Astrocyte (in vitro differentiated cells and primary cell): ENCODE measurements at regions not wholly inside any gene's neighbourhood (a gene's known extent, or its start where the extent isn't known, plus 50 kb on each side); places are given as distances from the start of the nearest gene placed in this dataset.

Source experiments
- DNase-seq: peaks from one replicate; pipeline ENCODE4 v3.0.0-alpha.2; 2010; ENCODE audit warnings: low read depth
- FAIRE-seq: peaks from 2 replicates; lab custom pipeline; 2011; peaks lifted over from hg19 to GRCh38; lab: Jason Lieb, UNC
- H2AFZ ChIP-seq: 2 replicates; pipeline ENCODE4 v1.6.0; 2012; ENCODE audit warnings: low read depth, low read length, inconsistent platforms
- H3K27ac ChIP-seq: 2 replicates; pipeline ENCODE4 v1.5.1; 2011; ENCODE audit warnings: low read depth, low read length, inconsistent platforms
- H3K27me3 ChIP-seq: 2 replicates; pipeline ENCODE4 v1.6.0; 2011; ENCODE audit warnings: low read length, inconsistent platforms; ENCODE audit not compliant: insufficient read depth
- H3K36me3 ChIP-seq: 2 replicates; pipeline ENCODE4 v1.5.1; 2011; ENCODE audit warnings: low read length, inconsistent platforms; ENCODE audit not compliant: insufficient read depth
- H3K4me1 ChIP-seq: 2 replicates; pipeline ENCODE4 v1.5.1; 2011; ENCODE audit warnings: low read length, inconsistent platforms; ENCODE audit not compliant: insufficient read depth
- H3K4me2 ChIP-seq: 2 replicates; pipeline ENCODE4 v1.6.0; 2012; ENCODE audit warnings: low read length, inconsistent platforms
- H3K4me3 ChIP-seq: 2 replicates; pipeline ENCODE4 v1.5.1; 2011; ENCODE audit warnings: low read depth, mild to moderate bottlenecking, low read length, inconsistent platforms; ENCODE audit not compliant: insufficient read depth
- H3K79me2 ChIP-seq: 2 replicates; pipeline ENCODE4 v1.6.0; 2012; ENCODE audit warnings: mild to moderate bottlenecking, low read length, inconsistent platforms; ENCODE audit not compliant: insufficient read depth
- H3K9ac ChIP-seq: 2 replicates; pipeline ENCODE4 v1.6.0; 2012; ENCODE audit warnings: mild to moderate bottlenecking, low read length, inconsistent platforms
- H3K9me3 ChIP-seq: 2 replicates; pipeline ENCODE4 v1.5.1; 2012; ENCODE audit warnings: low read depth, mild to moderate bottlenecking, low read length, inconsistent platforms; ENCODE audit not compliant: insufficient read depth
- H4K20me1 ChIP-seq: 2 replicates; pipeline ENCODE4 v1.6.0; 2012; ENCODE audit warnings: low read length, inconsistent platforms; ENCODE audit not compliant: insufficient read depth
- H3K27ac Mint-ChIP-seq: one replicate; pipeline ENCODE4 v1.8.0; 2021; ENCODE audit warnings: mild to moderate bottlenecking, mixed read lengths; ENCODE audit not compliant: unreplicated experiment
- H3K27me3 Mint-ChIP-seq: one replicate; pipeline ENCODE4 v1.8.0; 2021; ENCODE audit warnings: low read depth, mixed read lengths; ENCODE audit not compliant: unreplicated experiment
- H3K36me3 Mint-ChIP-seq: one replicate; pipeline ENCODE4 v1.8.0; 2021; ENCODE audit warnings: low read depth, mixed read lengths; ENCODE audit not compliant: unreplicated experiment
- H3K4me1 Mint-ChIP-seq: one replicate; pipeline ENCODE4 v1.8.0; 2021; ENCODE audit warnings: low read depth, mixed read lengths; ENCODE audit not compliant: unreplicated experiment
- H3K4me3 Mint-ChIP-seq: one replicate; pipeline ENCODE4 v1.8.0; 2021; ENCODE audit warnings: mild to moderate bottlenecking, moderate library complexity, mixed read lengths; ENCODE audit not compliant: unreplicated experiment
- H3K9me3 Mint-ChIP-seq: one replicate; pipeline ENCODE4 v1.8.0; 2021; ENCODE audit warnings: mild to moderate bottlenecking, mixed read lengths; ENCODE audit not compliant: unreplicated experiment
- EZH2 ChIP-seq: IDR thresholded peaks from 2 replicates; pipeline ENCODE4 v1.6.1; 2012; ENCODE audit warnings: mild to moderate bottlenecking, low read length, inconsistent platforms; ENCODE audit not compliant: insufficient read depth
- TF ChIP-seq, protein P1 (sequence below): IDR thresholded peaks from 2 replicates; pipeline ENCODE4 v1.5.1; 2011; ENCODE audit warnings: low read depth, mild to moderate bottlenecking, inconsistent platforms, low read length, moderate library complexity; ENCODE audit not compliant: insufficient read depth

DNA sequence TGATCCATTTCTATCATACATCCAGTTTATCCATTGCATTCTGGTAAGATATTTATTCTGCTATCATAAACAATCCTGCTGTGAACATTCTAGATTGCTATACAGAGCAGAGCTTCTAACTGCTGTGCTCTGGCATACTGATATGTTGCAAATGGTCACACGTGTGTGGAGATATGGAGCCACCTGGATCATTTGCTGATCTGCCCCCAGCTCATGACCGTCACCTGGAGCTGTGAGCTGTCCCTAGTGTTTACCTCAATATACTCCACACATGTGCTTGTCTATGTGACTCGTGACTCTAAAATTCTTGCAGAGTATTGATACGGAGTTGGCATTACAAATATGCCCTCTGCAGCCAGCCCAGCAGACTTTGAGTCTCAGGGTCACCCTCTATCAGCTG, 164.5 kb upstream of the ZFHX3 start:
- peaks cover 4% of the 10 kb centered on the region for H3K9me3 Mint-ChIP-seq
- H3K4me3 Mint-ChIP-seq: no peak overlapping the region
- no peaks in the 10 kb centered on the region for H3K27me3 Mint-ChIP-seq
- H3K4me1 Mint-ChIP-seq: peaks cover 3% of the 10 kb centered on the region
- Histone ChIP-seq H3K36me3 (no peaks in the 10 kb centered on the region), H3K79me2 (no peaks in the 10 kb centered on the region), H3K9ac (no peak overlapping the region), H3K4me2 (no peak overlapping the region), H3K27me3 (no peaks in the 10 kb centered on the region), H3K9me3 (no peaks in the 10 kb centered on the region), H2AFZ (no peak overlapping the region), H3K4me3 (no peak overlapping the region), H3K4me1 (peaks cover 18% of the 10 kb centered on the region), H4K20me1 (no peaks in the 10 kb centered on the region), H3K27ac (no peak overlapping the region)
- no peak overlapping the region for H3K27ac Mint-ChIP-seq
- FAIRE-seq (no peak), DNase-seq (no peak)
- TF ChIP-seq EZH2: no peak
- TF ChIP-seq, protein P1, sequence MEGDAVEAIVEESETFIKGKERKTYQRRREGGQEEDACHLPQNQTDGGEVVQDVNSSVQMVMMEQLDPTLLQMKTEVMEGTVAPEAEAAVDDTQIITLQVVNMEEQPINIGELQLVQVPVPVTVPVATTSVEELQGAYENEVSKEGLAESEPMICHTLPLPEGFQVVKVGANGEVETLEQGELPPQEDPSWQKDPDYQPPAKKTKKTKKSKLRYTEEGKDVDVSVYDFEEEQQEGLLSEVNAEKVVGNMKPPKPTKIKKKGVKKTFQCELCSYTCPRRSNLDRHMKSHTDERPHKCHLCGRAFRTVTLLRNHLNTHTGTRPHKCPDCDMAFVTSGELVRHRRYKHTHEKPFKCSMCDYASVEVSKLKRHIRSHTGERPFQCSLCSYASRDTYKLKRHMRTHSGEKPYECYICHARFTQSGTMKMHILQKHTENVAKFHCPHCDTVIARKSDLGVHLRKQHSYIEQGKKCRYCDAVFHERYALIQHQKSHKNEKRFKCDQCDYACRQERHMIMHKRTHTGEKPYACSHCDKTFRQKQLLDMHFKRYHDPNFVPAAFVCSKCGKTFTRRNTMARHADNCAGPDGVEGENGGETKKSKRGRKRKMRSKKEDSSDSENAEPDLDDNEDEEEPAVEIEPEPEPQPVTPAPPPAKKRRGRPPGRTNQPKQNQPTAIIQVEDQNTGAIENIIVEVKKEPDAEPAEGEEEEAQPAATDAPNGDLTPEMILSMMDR: no peak
- no peaks in the 10 kb centered on the region for H3K36me3 Mint-ChIP-seq

DNA sequence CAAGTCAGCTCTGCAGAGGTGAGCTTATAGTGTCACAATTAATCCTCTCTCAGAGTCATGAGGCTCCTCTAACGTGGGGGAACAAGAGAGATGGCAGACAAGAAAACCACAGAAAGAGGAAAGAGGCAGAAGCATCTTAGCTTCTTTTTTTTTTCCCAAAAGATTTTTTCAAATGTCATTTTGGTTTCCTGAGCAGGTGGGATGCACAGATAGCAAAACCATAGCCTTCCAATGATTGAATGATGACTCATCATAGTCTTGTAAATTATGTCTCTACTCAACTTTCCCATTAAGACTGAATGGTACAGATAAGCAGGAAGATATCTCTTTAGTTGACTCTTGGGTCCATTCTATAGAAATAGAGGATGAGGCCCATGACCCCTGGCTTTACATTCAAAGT, 162.8 kb upstream of the ZFHX3 start:
- Mint-ChIP-seq H3K27ac (no peak overlapping the region), H3K4me1 (peaks cover 3% of the 10 kb centered on the region), H3K36me3 (no peaks in the 10 kb centered on the region), H3K27me3 (no peaks in the 10 kb centered on the region), H3K9me3 (no peaks in the 10 kb centered on the region), H3K4me3 (no peak overlapping the region)
- Histone ChIP-seq H3K9ac (no peak overlapping the region), H2AFZ (no peak overlapping the region), H3K27me3 (no peaks in the 10 kb centered on the region), H3K36me3 (no peaks in the 10 kb centered on the region), H3K27ac (no peak overlapping the region), H3K4me2 (no peak overlapping the region), H3K4me3 (no peak overlapping the region), H3K9me3 (no peaks in the 10 kb centered on the region), H3K79me2 (no peaks in the 10 kb centered on the region), H4K20me1 (no peaks in the 10 kb centered on the region), H3K4me1 (peaks cover 15% of the 10 kb centered on the region)
- DNase-seq (no peak), FAIRE-seq (no peak)
- TF ChIP-seq EZH2: no peak
- TF ChIP-seq, protein P1: no peak

DNA sequence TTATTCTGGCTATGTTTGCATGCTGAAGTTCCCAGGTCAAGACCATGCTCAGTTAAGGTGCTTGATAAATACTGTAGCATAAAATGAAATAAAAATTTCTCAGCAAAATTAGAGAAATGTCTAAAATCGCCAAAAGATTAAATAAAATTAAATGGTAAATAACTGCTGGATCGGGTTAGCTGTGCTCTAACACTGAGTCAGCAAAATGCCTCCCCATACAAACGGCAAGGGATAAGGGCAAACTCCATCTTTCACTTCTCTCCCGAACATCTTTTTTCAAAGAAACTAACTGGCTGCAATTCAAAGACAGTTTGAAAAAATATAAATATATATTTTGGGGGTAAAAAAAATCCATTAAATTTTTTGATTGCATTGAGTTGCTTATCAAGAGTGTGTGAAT, 162.2 kb upstream of the ZFHX3 start:
- no peaks in the 10 kb centered on the region for H3K9me3 ChIP-seq

More for the DNA sequence above, 162.2 kb upstream of the ZFHX3 start:
- Histone ChIP-seq H2AFZ (no peak overlapping the region), H3K27me3 (no peaks in the 10 kb centered on the region), H3K4me3 (no peak overlapping the region), H3K4me1 (peaks cover 9% of the 10 kb centered on the region), H3K79me2 (no peaks in the 10 kb centered on the region), H3K36me3 (no peaks in the 10 kb centered on the region), H3K4me2 (no peak overlapping the region), H3K27ac (no peak overlapping the region), H3K9ac (no peak overlapping the region), H4K20me1 (no peaks in the 10 kb centered on the region)
- no peak for FAIRE-seq
- H3K4me1 Mint-ChIP-seq: peaks cover 2% of the 10 kb centered on the region
- H3K27me3 Mint-ChIP-seq: no peaks in the 10 kb centered on the region
- H3K27ac Mint-ChIP-seq: no peak overlapping the region
- H3K36me3 Mint-ChIP-seq: no peaks in the 10 kb centered on the region
- TF ChIP-seq EZH2: no peak
- TF ChIP-seq, protein P1: no peak
- H3K4me3 Mint-ChIP-seq: no peak overlapping the region
- no peaks in the 10 kb centered on the region for H3K9me3 Mint-ChIP-seq
- no peak for DNase-seq
